ENCODE measurements at regions not wholly inside any gene's neighbourhood (a gene's known extent, or its start where the extent isn't known, plus 50 kb on each side); places are given as distances from the start of the nearest gene placed in this dataset.

- no peak for DNase-seq
Measured at GRCh38 chr12:39043424-39043822, 138.0 kb upstream of the CPNE8 start.

- DNase-seq: no peak
Measured at GRCh38 chr12:39040275-39040674, 134.9 kb upstream of the CPNE8 start.

DNA sequence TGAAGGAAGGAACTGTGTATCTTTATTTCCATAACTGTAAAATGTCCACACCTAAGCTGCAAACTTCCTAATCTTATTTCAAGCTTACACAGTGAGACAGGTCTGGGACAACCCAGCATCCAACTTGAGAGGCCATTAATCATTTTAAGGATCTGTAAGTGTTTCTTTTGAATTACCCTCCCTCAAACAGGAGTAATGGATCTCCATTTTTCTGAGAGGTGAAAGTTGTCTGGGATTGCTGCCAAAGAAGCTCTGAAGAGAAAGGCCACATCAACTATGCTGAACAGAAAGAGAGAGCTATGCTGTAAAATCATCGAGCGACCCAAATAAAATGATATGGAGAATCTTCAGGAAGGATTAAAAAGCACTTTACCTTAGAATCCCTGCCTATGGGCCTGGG lies 131.7 kb upstream of the CPNE8 start:
- no peak for DNase-seq

GRCh38 chr12:39036105-39036504 lies 130.7 kb upstream of the CPNE8 start:
- no peak for DNase-seq

DNA sequence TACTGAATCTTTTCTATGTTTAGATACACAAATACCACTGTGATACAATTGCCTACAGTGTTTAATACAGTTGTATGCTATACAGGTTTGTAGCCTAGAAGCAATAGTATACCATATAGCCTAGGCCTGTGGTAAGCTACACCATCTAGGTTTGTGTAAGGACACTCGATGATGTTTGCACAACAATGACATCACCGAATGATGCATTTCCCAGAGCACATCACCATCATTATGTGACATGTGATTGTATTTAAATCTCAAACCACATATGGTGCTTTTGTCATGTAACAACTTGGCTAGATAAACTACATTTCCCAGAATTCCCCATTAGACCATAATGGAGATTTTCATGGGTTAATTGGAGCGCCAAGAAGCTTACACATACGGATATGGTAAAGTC lies 128.4 kb upstream of the CPNE8 start:
- no peak for DNase-seq

DNA sequence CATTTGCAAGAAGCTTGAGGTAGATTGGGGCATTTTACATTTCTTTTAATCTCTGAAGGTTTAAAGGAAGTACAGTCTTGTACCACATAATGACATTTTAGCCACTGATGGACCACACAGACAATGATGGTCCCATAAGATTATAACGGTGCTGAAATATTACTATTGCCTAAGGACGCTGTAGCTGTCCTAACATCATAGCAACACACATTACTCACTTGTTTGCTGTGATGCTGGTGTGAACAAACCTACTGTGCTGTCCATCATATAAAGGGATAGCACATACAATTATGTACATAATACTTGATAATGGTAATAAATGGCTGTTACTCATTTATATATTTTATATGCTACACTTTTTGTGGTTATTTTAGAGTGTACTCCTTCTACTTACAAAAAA lies 127.1 kb upstream of the CPNE8 start:
- DNase-seq: no peak

GRCh38 chr12:39032034-39032433 lies 126.6 kb upstream of the CPNE8 start:
- no peak for DNase-seq

- no peak for DNase-seq
Measured at GRCh38 chr12:39028382-39028781, 123.0 kb upstream of the CPNE8 start.

DNA sequence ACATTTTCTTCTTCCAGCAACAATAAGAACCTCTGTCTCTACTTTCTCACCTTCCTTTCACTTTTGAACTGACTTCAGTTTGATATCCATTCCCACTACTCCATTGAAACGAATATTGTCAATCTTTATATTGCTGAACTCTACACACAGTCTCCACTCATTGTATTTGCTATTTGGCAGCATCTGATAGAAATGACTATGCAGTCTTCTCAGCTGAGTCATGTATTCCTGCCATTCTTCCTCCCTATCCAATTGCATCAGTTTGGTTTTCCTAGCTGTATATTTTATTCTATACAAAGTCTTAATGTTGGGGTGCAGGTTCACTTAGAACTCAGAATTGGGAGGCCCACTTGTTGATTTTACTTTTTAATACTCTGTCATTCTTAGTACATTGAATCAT lies 107.5 kb upstream of the CPNE8 start:
- DNase-seq: no peak

DNA sequence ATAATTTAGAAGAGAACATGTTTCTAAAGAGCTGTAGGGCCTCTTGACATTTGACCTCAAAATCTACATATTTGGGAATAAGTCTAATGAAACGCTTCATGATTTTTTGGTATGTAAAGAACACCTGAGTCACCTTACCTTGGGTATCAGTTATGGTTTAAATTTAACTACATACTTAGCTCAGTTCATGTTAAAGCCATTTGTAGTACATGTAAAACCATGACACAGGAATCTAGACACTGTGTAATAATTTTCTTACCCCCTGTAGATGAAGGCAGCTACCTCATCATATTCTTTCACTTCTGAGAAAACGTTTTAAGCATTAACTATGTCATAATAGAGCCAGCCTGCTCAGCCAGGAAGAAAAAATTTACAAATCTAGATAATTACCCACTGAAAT lies 105.8 kb upstream of the CPNE8 start:
- DNase-seq: no peak

GRCh38 chr12:39010406-39010805 lies 105.0 kb upstream of the CPNE8 start:
- DNase-seq: no peak

- DNase-seq: no peak
Measured at GRCh38 chr12:39007619-39008018, 102.2 kb upstream of the CPNE8 start.

DNA sequence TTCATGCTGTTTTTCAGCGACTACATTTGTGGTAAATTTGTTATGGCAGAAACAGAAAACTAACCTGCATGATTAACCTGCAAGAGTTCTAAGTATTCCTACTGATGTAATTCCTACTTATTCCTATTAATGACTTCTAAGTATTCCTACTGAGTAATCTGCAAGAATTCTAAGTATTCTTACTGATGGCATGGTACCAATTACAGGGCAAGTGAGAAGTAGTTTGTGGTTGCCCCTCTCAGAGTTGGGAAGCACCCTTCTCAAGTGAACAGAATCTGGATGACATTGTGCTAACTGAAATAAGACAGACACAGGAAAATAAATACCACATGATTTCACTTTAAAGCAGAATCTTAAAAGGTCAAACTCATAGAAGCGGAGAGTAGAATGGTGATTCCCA lies 100.9 kb upstream of the CPNE8 start:
- no peak for DNase-seq

- no peak for DNase-seq
Measured at GRCh38 chr12:39005671-39006070, 100.3 kb upstream of the CPNE8 start.

DNA sequence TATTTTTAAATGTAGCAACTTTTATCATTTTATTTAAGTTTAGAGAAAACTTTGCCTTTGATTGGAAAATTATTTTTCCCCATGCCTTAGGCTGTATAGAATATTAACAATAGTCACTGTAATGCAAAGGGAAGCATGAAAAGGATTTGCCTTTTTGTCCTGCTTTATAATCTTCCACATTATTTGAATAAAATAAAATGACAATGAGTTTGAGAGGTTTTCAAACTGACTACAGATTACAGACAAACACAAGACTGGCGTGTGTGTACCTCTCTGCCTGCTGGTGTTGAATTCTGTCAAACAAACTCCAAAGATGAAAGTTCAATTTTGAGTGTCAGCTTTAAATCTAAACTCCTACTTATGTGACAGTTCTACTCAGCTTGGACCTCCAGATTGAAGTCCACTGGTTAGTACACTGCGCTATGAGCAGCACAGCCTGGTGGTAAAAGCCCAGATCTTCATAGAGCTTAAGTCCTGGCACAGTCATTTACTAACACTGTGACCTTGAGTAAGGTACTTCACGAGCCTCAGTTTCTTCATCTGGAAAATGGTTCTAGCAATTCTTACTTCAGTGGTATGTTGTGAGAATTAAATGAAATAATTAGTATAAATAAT lies 98.3 kb upstream of the CPNE8 start:
- no peak for DNase-seq

DNA sequence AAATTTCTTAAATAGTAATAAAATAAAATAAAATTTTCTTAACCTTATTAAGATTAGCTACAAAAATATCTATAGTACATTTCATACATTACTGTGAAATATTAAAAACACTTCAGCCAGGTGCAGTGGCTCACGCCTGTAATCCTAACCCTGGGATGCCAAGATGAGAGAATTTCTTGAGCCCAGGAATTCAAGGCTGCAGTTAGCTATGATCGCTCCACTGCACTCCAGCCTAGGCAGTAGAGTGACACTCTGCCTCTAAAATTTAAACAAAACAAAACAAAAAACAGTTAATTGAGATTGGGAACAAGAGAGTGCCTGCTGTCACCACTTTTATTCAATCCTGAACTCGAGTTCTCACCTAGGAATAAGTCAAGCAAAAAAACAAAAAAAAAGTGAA lies 95.0 kb upstream of the CPNE8 start:
- no peak for DNase-seq

DNA sequence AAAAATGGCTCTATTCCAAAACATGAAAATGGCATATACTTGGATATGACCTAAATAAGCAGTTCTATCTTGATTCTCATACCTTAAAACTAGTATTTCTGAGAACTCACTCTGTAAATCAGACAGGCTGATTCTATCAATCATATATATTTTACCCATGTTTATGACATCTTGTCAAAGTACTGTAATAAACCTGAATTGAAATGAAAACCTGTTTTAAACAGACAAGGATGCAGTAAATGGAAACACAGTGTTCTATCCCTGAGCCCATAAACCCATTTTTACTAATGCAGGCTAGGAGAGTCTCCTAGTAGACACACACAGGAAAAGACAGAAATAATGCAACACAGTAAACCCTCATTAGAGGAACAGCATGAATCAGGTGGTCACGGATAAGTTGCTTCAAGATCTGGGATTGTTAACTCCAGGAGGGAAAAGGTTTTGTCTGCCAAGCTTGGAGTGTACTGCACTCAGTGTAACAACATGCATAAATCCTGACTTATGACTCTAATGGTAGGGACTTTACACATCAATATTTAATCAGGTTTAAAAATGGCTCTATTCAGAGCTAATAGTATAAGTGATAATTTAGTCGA lies 93.6 kb upstream of the CPNE8 start:
- no peak for DNase-seq

DNA sequence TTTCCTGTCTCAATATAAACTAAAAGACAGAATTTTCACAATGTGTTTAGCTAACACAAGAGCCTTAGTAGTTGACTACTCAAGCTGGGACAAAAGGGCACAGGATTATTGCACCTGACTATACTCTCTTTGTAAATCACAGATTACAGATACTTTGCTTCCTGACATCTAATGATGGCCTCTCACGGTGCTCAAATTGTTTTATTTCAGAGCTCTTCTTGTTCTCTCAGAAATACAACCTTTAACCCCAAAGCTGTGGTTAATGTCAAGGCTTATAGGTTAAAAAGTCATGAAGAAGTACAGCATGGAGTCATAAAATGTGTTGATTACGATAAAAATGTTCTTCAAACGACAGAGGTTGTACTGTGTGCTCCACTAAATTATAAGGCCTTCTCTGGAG lies 89.9 kb upstream of the CPNE8 start:
- DNase-seq: no peak

DNA sequence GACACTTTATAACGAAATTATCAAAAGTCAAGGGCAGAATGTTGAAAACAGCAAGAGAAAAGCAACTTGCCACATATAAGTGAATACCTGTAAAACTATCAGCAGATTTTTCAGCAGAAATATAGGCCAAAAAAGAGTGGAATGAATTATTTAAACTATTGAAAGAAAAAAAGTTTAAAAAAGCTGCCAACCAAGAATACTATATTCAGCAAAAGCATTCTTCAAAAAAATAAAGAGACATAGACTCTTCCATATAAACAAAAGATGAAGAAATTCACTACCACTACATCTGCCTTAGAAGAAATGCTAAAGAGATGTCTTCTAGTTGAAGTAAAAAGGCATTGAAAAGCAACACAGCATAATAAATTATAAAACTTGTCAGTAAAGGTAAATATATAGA lies 80.6 kb upstream of the CPNE8 start:
- no peak for DNase-seq

- DNase-seq: no peak
Measured at GRCh38 chr12:38984388-38984787, 79.0 kb upstream of the CPNE8 start.

GRCh38 chr12:38983117-38983571 lies 77.8 kb upstream of the CPNE8 start:
- DNase-seq: no peak

- DNase-seq: no peak
Measured at GRCh38 chr12:38977132-38977531, 71.7 kb upstream of the CPNE8 start.

- no peak for DNase-seq
Measured at GRCh38 chr12:38969706-38970105, 64.3 kb upstream of the CPNE8 start.

DNA sequence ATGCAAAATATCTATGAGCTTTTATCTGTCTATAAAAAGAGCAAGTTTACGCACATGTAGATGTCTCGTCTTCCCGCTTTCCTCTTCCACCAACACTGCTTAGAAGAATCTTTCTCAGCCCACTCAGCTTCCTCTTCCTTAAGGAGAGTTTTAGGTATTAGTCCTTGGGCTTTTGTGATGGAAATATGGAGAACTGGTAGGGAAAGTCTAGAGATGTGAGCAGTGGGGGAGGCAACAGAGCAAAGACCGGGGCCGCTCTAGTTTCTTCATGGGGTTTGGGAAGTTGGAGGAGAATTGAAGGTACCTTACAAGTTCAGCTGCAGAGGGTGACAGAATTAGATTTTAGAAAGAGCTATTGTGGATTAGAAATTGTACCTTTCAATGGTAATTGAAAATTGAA lies 56.3 kb upstream of the CPNE8 start:
- no peak for DNase-seq

DNA sequence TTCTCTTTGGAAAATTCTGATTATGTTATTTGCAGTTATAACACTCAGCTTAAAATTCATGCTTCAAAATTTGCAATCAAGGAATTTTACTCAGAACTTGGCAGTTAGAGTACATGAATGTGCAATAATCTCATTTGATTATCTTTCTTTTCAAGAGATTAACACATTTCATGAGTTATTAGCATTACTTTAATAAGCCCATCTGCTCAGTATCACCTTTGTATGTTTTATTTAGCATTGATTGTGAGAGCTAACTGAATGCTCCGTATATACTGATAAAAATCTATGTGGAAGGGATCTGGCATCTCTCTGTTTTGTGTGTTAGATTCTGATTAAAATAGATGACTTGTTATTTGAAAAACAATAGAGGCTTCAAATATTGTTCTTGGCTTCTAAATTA lies 55.6 kb upstream of the CPNE8 start:
- DNase-seq: no peak
